ENCODE measurements at regions not wholly inside any gene's neighbourhood (a gene's known extent, or its start where the extent isn't known, plus 50 kb on each side); places are given as distances from the start of the nearest gene placed in this dataset.

DNA sequence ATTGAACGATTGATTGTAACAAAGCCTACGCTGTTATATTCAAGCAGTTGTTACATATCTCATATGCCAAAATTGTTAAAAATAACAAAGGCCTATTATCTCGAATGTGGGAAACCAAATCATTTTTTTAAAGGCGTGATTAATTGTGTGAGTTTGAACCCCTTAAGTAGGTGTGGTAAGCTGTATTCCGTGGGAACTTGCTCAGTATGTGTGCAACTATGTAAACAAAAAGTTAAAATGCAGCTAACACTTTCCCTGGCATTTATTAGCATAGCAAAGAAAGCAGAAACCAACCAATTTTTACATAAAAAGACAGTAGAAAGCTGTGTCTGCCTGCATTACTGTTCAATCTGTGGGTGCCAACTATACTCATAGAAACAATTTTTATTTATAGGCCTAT is 166.0 kb upstream of the HAND2 start:
- no CpG with 5 or more reads among the region's 5 CpGs for WGBS (ENCODE audit: extremely low coverage, insufficient read length, low lambda C conversion rate)

More for the DNA sequence above, 166.0 kb upstream of the HAND2 start:
- Mint-ChIP-seq H3K4me1 (peaks cover 7 to 12% of the 10 kb centered on the region in 2 experiments), H3K27me3 (ENCODE audit: low read depth) (no peaks in the 10 kb centered on the region), H3K9me3 (no peaks in the 10 kb centered on the region), H3K36me3 (ENCODE audit: insufficient read depth in 1 of 3, low read depth in 3 of 3) (no peaks in the 10 kb centered on the region), H3K4me3 (no peak overlapping the region), H3K27ac (no peak overlapping the region)
- Histone ChIP-seq H3K4me1 (ENCODE audit: insufficient read depth, low read length) (no peaks in the 10 kb centered on the region), H3K27ac (ENCODE audit: insufficient read length, low read depth, low read length) (no peak overlapping the region), H3K14ac (ENCODE audit: insufficient read depth, low read length) (no peak overlapping the region), H3K4ac (ENCODE audit: low read depth, low read length) (no peak overlapping the region), H2AFZ (ENCODE audit: low read length) (no peak overlapping the region), H3K9ac (ENCODE audit: extremely low read depth, insufficient read length, low read length) (no peak overlapping the region), H3K4me2 (ENCODE audit: insufficient read depth, insufficient read length, low read length) (no peak overlapping the region), H2BK120ac (ENCODE audit: low read depth, low read length, poor library complexity, severe bottlenecking) (no peak overlapping the region), H3K9me3 (ENCODE audit: control insufficient read depth, low read depth, low read length) (no peaks in the 10 kb centered on the region), H3K79me2 (ENCODE audit: insufficient read depth, low read length) (no peaks in the 10 kb centered on the region), H3K23ac (ENCODE audit: insufficient read length, low read depth, low read length) (no peak overlapping the region), H2BK5ac (ENCODE audit: insufficient read length, low read length) (no peak overlapping the region), H2BK12ac (ENCODE audit: insufficient read length, low read depth, low read length) (no peak overlapping the region), H2BK15ac (ENCODE audit: low read depth, low read length) (no peak overlapping the region), H3K27me3 (ENCODE audit: insufficient read depth, low read length) (no peaks in the 10 kb centered on the region), H2BK20ac (ENCODE audit: low read depth, low read length, poor library complexity, severe bottlenecking) (no peak overlapping the region), H4K8ac (replicated peaks; ENCODE audit: insufficient read length, low read depth, low read length) (no peak overlapping the region), H3K56ac (ENCODE audit: insufficient read length, low read depth, low read length) (no peak overlapping the region), H3K18ac (ENCODE audit: insufficient read length, low read depth, low read length) (no peak overlapping the region), H4K5ac (ENCODE audit: insufficient read length, low read depth, low read length) (no peak overlapping the region), H4K20me1 (ENCODE audit: control insufficient read depth, insufficient read depth, insufficient read length) (no peaks in the 10 kb centered on the region), H3K23me2 (ENCODE audit: insufficient read length, low read depth, low read length, poor library complexity, severe bottlenecking) (no peaks in the 10 kb centered on the region), H3K79me1 (ENCODE audit: insufficient read depth, low read depth, low read length, poor library complexity, severe bottlenecking) (no peaks in the 10 kb centered on the region), H4K91ac (ENCODE audit: insufficient read length, low read depth, low read length) (no peak overlapping the region), H3T11ph (ENCODE audit: low read length) (no peak overlapping the region), H2AK5ac (ENCODE audit: insufficient read length, low read length) (no peak overlapping the region)
- TF ChIP-seq, protein P1, sequence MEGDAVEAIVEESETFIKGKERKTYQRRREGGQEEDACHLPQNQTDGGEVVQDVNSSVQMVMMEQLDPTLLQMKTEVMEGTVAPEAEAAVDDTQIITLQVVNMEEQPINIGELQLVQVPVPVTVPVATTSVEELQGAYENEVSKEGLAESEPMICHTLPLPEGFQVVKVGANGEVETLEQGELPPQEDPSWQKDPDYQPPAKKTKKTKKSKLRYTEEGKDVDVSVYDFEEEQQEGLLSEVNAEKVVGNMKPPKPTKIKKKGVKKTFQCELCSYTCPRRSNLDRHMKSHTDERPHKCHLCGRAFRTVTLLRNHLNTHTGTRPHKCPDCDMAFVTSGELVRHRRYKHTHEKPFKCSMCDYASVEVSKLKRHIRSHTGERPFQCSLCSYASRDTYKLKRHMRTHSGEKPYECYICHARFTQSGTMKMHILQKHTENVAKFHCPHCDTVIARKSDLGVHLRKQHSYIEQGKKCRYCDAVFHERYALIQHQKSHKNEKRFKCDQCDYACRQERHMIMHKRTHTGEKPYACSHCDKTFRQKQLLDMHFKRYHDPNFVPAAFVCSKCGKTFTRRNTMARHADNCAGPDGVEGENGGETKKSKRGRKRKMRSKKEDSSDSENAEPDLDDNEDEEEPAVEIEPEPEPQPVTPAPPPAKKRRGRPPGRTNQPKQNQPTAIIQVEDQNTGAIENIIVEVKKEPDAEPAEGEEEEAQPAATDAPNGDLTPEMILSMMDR (conservative IDR thresholded peaks at IDR 0.05) = no peak
- no peak for DNase-seq
